SH-SY5Y (cell line): ENCODE measurements at regions not wholly inside any gene's neighbourhood (a gene's known extent, or its start where the extent isn't known, plus 50 kb on each side); places are given as distances from the start of the nearest gene placed in this dataset.

Source experiments
- GATA2 ChIP-seq: IDR thresholded peaks from 2 replicates; pipeline ENCODE4 v1.6.1; 2011; ENCODE audit warnings: mild to moderate bottlenecking, low read depth, low read length
- GATA3 ChIP-seq: IDR thresholded peaks from 2 replicates; pipeline ENCODE4 v1.6.1; 2011; ENCODE audit warnings: low read depth, mild to moderate bottlenecking, low read length, moderate library complexity

- TF ChIP-seq GATA3 (no peak), GATA2 (no peak)
These were observed 338.4 kb upstream of the SLC39A10 start for GRCh38 chr2:195318440-195319111.
